Coronary artery (tissue), 2 donors: ENCODE measurements at regions not wholly inside any gene's neighbourhood (a gene's known extent, or its start where the extent isn't known, plus 50 kb on each side); places are given as distances from the start of the nearest gene placed in this dataset.

Experiments
- DNase-seq: peaks from one replicate; pipeline ENCODE4 v3.0.0-alpha.2; 2017; ENCODE audit warnings: low spot score
- H3K27ac ChIP-seq, 2 donors: fragments of 200-600 bp; sonication (generic); one replicate each; pipeline ENCODE4 v1.5.1; 2016 to 2019
- H3K4me3 ChIP-seq: fragments of 200-600 bp; sonication (generic); 2 replicates; pipeline ENCODE4 v1.5.1; 2016; ENCODE audit warnings: mild to moderate bottlenecking, moderate library complexity
- TF ChIP-seq, protein P1 (sequence below): fragments of 200-600 bp; sonication (generic); IDR thresholded peaks from one replicate; pipeline ENCODE4 v1.5.1; 2019; ENCODE audit warnings: antibody characterized with exemption

DNA sequence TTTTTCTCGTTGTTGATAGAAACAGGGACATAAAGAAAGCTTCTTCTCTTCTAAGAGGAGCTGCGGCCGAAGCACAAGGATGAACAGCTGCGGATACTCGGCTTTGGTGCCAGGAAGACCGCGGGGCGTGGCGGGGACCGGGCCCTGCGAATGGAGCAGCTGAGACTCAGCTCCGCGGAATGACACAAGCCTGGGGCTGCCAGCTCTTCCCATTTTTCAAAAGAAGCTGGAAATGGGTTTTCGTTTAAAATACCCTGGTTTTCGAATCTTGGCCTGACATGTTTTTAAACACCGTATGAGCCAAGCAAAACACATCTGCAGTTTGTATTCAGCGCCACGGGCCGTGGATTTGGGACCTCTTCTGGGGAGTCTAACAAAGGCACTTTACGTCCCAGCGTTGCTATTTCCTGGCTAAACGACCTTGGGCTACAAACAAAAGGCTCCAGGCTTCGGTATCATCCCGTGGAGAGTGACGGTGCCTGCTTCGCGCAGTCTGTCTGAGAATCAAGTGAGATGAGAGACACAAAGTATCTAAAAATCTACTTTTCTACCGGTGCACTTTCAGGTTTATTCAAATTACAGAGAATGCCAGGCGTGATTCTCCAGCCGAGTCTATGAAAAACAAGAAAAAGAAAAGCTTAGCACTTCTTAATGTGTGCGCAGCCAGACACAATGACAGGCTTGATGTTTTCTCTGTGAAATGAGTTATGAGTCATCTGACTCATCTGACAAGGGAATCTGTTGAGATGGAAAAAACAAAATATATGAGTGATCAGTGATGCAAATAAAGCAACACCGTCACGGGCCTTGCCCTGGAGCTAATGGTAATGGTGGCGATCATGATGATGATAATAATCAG, 114.0 kb upstream of the TMEM132D start:
- TF ChIP-seq, protein P1, sequence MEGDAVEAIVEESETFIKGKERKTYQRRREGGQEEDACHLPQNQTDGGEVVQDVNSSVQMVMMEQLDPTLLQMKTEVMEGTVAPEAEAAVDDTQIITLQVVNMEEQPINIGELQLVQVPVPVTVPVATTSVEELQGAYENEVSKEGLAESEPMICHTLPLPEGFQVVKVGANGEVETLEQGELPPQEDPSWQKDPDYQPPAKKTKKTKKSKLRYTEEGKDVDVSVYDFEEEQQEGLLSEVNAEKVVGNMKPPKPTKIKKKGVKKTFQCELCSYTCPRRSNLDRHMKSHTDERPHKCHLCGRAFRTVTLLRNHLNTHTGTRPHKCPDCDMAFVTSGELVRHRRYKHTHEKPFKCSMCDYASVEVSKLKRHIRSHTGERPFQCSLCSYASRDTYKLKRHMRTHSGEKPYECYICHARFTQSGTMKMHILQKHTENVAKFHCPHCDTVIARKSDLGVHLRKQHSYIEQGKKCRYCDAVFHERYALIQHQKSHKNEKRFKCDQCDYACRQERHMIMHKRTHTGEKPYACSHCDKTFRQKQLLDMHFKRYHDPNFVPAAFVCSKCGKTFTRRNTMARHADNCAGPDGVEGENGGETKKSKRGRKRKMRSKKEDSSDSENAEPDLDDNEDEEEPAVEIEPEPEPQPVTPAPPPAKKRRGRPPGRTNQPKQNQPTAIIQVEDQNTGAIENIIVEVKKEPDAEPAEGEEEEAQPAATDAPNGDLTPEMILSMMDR, result no peak
- peak; percentile 11 for DNase-seq
- Histone ChIP-seq H3K27ac (no peak overlapping the region), H3K4me3 (no peak overlapping the region)

DNA sequence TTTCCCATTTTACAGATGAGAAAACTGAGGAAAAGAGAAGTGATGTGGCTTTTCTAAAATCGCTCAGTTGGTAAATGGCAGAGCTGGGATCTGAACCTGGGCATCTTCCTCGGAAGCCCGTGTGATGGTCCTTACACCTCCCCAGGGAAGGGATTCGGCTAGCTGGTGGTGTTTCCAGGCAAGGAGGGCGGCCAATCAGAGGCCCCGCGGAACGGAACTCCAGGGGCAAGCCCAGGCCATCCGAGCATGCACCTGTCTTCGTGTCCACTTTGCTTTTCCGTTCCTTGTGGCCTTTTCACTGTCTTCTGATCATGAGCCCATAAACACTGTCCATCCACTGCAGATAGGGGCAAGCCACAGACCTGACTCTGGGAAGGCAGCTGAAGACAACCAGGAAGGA, 114.8 kb upstream of the TMEM132D start:
- DNase-seq, result no peak
- Histone ChIP-seq H3K4me3 (no peak overlapping the region), H3K27ac (no peak overlapping the region)
- TF ChIP-seq, protein P1, result no peak

DNA sequence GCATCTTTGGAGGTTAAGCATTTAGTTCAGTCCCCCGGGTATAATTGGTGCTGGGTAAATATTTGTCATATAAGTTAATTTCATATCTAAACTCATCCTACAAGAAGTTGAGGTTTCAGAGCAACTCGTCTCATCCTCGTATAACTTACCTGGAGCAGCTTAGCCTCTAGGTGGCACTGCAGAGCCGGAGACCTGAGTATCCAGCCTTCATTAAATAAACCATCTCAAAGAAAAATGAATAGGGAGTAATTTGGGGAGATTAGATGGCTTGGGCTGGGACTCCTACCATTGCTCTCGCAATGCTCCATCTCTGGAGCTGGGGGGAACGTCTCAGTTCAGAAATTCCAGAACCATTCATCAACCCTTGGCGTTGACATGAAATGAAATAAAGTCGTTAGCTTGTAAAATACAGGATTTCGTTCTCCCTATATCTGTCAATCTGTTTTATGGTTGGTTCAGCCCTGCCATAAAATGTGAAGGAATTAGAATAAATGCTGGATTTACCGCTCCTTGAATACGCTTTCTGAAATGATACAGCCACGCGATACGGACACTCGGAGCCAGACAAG, 122.9 kb upstream of the TMEM132D start:
- TF ChIP-seq, protein P1, result no peak
- DNase-seq, result no peak
- Histone ChIP-seq H3K4me3 (no peak overlapping the region), H3K27ac (no peak overlapping the region)

DNA sequence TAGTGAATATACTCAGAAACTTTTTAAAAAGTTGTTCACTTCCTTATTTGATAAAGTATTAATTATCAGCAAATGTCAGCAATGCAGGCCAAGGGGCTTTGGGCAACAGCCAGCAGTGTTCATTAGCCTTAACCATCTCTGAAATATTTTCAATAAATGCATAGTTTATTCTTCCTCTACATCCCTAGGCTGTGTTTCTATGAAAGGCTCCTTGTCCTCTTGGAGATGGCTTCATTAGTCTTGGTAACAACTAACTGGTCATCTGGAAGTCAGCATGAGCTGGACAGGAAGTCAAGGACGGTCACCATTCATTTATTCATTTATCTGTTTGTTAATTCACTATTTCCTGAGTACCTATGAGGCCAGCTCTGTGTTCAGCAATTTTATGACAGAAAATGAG, 124.0 kb upstream of the TMEM132D start:
- Histone ChIP-seq H3K4me3 (no peak overlapping the region), H3K27ac (no peak overlapping the region)
- DNase-seq, result no peak
- TF ChIP-seq, protein P1, result no peak

DNA sequence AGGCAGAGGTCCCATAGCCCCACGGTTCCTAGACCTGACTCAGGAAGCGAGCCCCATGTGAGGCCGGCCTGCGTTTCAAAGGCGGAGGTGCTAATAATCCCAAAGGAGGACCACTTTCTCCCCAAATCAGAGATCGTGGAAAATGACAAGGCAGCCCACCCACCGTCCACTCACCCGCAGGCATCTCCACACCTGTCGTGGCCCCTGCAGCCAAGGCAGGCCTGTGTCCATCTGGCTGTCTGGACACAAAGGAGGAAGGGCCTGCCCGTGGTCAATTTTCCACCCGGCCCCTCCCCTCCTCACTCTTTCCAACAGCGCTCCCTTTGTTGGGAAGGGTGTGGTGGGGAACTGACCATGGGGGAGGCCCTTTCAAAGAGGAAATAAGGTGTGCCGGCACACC, 125.3 kb upstream of the TMEM132D start:
- DNase-seq, result no peak

DNA sequence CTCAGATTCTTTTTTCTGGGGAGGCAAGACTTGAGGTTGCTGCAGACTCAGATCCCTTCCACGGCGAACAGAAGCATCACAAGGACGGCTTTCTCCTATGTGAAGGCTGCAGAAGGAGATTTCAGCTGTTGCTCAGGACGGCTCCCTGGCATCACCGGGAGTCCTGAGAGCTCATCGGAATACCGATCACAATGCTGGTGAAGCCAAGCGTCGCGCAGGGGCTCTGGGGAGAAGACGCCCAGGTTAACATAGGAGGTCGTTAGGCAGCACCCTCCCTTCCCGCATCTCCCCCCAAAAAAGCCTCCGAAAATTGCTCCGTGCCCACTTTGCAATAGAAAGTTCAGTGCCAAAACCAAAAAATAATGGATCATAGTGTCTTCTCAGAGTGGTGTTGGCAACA, 127.2 kb upstream of the TMEM132D start:
- no peak for DNase-seq
- H3K4me3 ChIP-seq, result no peak overlapping the region
- TF ChIP-seq, protein P1, result no peak
- no peak overlapping the region for H3K27ac ChIP-seq

More for the DNA sequence above, 125.3 kb upstream of the TMEM132D start:
- TF ChIP-seq, protein P1, result no peak
- Histone ChIP-seq H3K27ac (no peak overlapping the region), H3K4me3 (no peak overlapping the region)
